ENCODE measurements at regions not wholly inside any gene's neighbourhood (a gene's known extent, or its start where the extent isn't known, plus 50 kb on each side); places are given as distances from the start of the nearest gene placed in this dataset.

DNA sequence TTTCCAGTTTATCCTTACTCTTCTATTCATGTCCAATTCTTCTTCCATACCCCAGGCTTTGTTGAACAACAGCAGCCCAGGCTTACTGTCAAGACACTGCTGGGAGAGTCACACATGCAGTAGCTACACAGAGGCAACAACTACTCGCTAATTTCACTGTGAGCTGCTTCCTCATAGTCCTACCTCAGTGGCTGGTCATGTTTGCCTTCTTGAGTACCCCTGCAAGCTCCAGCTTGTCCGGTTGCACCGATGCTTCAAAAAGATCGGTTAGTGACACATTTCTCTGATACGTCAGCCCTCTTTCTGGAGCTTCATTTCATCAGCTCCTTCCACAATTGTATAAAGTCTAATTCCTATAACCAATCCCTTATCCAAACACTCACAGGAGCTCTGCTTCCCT is 246.7 kb upstream of the NFIA start:
- no peak overlapping the region for H3K4me2 ChIP-seq (ENCODE audit: insufficient read depth, insufficient read length, low read length)
- H3K4me1 ChIP-seq (ENCODE audit: insufficient read depth, low read length) = no peaks in the 10 kb centered on the region; the same call in 1 of the 2 replicates
- no peaks in the 10 kb centered on the region for H3K9me3 ChIP-seq (ENCODE audit: control insufficient read depth, low read depth, low read length)
- no peaks in the 10 kb centered on the region for H3K23me2 ChIP-seq (ENCODE audit: insufficient read length, low read depth, low read length, poor library complexity, severe bottlenecking)
- no peak overlapping the region for H3K18ac ChIP-seq (ENCODE audit: insufficient read length, low read depth, low read length)
- H3K9ac ChIP-seq (ENCODE audit: extremely low read depth, insufficient read length, low read length) = no peak overlapping the region
- no peak overlapping the region for H3K27ac ChIP-seq (ENCODE audit: insufficient read length, low read depth, low read length)
- no peak overlapping the region for H2BK15ac ChIP-seq (ENCODE audit: low read depth, low read length)
- H2BK5ac ChIP-seq (ENCODE audit: insufficient read length, low read length) = no peak overlapping the region
- H2AFZ ChIP-seq (ENCODE audit: low read length) = no peak overlapping the region
- no peaks in the 10 kb centered on the region for H3K9me3 Mint-ChIP-seq
- H3K79me2 ChIP-seq (ENCODE audit: insufficient read depth, low read length) = no peaks in the 10 kb centered on the region
- TF ChIP-seq, protein P1, sequence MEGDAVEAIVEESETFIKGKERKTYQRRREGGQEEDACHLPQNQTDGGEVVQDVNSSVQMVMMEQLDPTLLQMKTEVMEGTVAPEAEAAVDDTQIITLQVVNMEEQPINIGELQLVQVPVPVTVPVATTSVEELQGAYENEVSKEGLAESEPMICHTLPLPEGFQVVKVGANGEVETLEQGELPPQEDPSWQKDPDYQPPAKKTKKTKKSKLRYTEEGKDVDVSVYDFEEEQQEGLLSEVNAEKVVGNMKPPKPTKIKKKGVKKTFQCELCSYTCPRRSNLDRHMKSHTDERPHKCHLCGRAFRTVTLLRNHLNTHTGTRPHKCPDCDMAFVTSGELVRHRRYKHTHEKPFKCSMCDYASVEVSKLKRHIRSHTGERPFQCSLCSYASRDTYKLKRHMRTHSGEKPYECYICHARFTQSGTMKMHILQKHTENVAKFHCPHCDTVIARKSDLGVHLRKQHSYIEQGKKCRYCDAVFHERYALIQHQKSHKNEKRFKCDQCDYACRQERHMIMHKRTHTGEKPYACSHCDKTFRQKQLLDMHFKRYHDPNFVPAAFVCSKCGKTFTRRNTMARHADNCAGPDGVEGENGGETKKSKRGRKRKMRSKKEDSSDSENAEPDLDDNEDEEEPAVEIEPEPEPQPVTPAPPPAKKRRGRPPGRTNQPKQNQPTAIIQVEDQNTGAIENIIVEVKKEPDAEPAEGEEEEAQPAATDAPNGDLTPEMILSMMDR (conservative IDR thresholded peaks at IDR 0.05) = no peak
- H3K56ac ChIP-seq (ENCODE audit: insufficient read length, low read depth, low read length) = no peak overlapping the region
- no peaks in the 10 kb centered on the region; the same call in 1 of the 2 replicates for H3K27me3 ChIP-seq (ENCODE audit: insufficient read depth, low read length)
- peaks cover 8 to 19% of the 10 kb centered on the region in 2 experiments for H3K4me1 Mint-ChIP-seq
- H3K4ac ChIP-seq (ENCODE audit: low read depth, low read length) = no peak overlapping the region
- H3K14ac ChIP-seq (ENCODE audit: insufficient read depth, low read length) = no peak overlapping the region
- H3K27me3 Mint-ChIP-seq (ENCODE audit: low read depth) = no peaks in the 10 kb centered on the region
- no peak overlapping the region for H2BK120ac ChIP-seq (ENCODE audit: low read depth, low read length, poor library complexity, severe bottlenecking)
- no peak overlapping the region for H4K5ac ChIP-seq (ENCODE audit: insufficient read length, low read depth, low read length)
- DNase-seq = no peak
- H3K23ac ChIP-seq (ENCODE audit: insufficient read length, low read depth, low read length) = no peak overlapping the region
- no peaks in the 10 kb centered on the region for H4K20me1 ChIP-seq (ENCODE audit: control insufficient read depth, insufficient read depth, insufficient read length)
- no peak overlapping the region for H3K4me3 Mint-ChIP-seq
- no peak overlapping the region for H2AK5ac ChIP-seq (ENCODE audit: insufficient read length, low read length)
- no peaks in the 10 kb centered on the region for H3K79me1 ChIP-seq (ENCODE audit: insufficient read depth, low read depth, low read length, poor library complexity, severe bottlenecking)
- no CpG with 5 or more reads among the region's 5 CpGs for WGBS (ENCODE audit: extremely low coverage, insufficient read length, low lambda C conversion rate)
- H4K8ac ChIP-seq (replicated peaks; ENCODE audit: insufficient read length, low read depth, low read length) = no peak overlapping the region
- H3T11ph ChIP-seq (ENCODE audit: low read length) = no peak overlapping the region
- no peak overlapping the region for H4K91ac ChIP-seq (ENCODE audit: insufficient read length, low read depth, low read length)
- H2BK12ac ChIP-seq (ENCODE audit: insufficient read length, low read depth, low read length) = no peak overlapping the region
- H3K27ac Mint-ChIP-seq = peak overlapping the region in 1 of 3 experiments; percentile 46; a peak in 1 of 7 replicates
- no peaks in the 10 kb centered on the region for H3K36me3 Mint-ChIP-seq (ENCODE audit: insufficient read depth in 1 of 3, low read depth in 3 of 3)
- H2BK20ac ChIP-seq (ENCODE audit: low read depth, low read length, poor library complexity, severe bottlenecking) = no peak overlapping the region
